ENCODE measurements at regions not wholly inside any gene's neighbourhood (a gene's known extent, or its start where the extent isn't known, plus 50 kb on each side); places are given as distances from the start of the nearest gene placed in this dataset.

GRCh38 chr2:203817147-203817546 lies 50.4 kb upstream of the CTLA4 start:
- TF ChIP-seq, protein P1, sequence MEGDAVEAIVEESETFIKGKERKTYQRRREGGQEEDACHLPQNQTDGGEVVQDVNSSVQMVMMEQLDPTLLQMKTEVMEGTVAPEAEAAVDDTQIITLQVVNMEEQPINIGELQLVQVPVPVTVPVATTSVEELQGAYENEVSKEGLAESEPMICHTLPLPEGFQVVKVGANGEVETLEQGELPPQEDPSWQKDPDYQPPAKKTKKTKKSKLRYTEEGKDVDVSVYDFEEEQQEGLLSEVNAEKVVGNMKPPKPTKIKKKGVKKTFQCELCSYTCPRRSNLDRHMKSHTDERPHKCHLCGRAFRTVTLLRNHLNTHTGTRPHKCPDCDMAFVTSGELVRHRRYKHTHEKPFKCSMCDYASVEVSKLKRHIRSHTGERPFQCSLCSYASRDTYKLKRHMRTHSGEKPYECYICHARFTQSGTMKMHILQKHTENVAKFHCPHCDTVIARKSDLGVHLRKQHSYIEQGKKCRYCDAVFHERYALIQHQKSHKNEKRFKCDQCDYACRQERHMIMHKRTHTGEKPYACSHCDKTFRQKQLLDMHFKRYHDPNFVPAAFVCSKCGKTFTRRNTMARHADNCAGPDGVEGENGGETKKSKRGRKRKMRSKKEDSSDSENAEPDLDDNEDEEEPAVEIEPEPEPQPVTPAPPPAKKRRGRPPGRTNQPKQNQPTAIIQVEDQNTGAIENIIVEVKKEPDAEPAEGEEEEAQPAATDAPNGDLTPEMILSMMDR (IDR thresholded peaks at IDR 0.05), result no peak
- no peak for TF ChIP-seq POLR2A (IDR thresholded peaks at IDR 0.05)

Measured in Peyer's patch (tissue), 4 donors.